ENCODE measurements at regions not wholly inside any gene's neighbourhood (a gene's known extent, or its start where the extent isn't known, plus 50 kb on each side); places are given as distances from the start of the nearest gene placed in this dataset.
"Not testable (repeated sequence)": the region's sequence is repeated elsewhere in the genome, so short reads cannot be mapped to it uniquely, and the experiment has no call there.

DNA sequence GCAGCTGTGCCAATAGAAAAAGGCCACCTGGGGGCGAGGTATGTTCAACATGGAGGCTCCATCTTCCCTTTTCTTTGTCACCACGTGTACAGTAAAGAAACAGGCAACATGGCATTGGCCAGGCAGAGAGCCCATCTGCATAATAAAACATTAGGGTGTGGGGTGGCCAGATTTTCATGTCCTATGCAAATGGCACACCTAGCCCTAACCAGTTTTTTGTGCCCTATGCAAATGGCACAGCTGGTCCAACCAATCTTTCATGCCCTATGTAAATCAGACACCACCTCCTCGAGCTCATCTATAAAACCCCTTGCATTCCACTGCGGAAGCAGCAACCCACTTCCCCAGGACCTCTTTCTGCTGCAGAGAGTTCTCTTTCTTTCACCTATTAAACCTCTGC is 149.1 kb upstream of the RGS6 start:
- no peak for DNase-seq (ENCODE audit: low read depth)

DNA sequence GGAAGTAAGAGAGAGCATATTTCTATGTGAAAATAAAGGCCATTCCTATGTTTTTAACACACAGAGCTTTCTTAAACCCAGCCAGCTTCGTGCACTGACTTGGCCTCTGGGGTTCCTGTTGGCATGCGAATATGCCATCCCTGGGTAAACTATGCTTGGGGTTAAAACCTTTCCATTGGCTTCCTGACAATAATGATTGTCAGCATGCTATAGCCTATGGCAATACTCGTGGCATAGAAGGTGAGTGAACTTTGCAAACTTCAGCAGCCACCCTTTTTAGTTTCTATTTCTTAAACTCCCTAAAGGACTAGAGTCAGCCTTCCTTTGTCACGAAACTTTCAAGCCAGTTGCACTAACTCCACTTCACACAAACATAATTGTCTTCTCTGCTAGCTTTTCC is 148.4 kb upstream of the RGS6 start:
- DNase-seq (ENCODE audit: low read depth) = no peak

DNA sequence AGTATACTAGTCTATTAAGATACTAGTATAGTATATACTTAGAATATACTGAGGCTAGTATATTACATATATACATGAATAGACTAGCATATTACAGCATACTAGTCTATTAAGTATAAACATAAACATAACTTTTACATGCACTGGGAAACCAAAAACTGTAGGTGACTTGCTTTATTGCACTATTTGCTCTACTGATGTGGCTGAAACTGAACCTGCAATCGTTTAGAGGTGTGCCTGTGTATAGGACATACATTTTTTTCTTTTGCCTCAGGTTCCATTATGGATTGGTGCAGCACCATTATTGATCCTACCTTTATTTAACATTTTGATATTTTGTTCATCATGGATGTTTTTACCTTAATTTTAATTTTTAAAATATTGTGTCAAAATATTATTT is 143.2 kb upstream of the RGS6 start:
- no peak for DNase-seq (ENCODE audit: low read depth)

DNA sequence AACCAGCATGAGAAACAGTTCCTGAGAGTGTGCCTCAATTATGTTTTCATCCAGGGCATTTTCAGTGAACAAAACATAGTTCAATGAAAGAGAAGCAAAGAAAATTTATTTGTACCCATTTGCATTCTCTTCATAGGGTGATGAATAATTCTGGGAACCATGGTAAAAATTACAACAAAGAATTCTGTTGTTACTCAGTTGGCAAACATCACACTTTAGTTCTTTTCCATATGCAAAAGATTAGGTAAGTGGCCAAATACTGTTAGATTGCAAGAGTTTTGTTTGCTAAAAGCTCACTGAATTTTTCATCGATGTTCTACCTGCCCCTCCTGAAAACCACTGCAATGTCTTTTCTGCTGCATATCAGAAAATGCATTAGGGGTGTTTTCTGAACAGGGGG is 132.4 kb upstream of the RGS6 start:
- peak; percentile 40 for DNase-seq (ENCODE audit: low read depth)

DNA sequence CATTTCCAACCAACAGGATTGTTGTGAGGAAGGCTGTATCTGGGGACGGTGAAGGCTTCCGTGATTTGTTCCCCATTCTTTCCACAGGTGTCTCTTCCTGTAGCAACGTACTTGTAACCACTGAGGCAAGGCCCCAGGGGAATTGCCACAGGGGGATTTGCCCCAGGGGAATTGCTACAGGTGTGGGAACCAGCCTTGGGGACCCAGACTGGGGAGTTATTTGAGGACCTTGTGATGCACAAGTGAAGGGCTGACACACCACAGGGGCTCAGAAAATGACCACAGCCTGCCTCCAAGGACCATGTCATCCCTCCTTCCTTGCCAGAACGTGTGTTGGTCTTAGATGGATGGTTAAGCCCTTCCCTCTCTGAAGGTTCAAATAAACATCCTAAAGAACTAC is 131.4 kb upstream of the RGS6 start:
- DNase-seq (ENCODE audit: low read depth) = no peak

DNA sequence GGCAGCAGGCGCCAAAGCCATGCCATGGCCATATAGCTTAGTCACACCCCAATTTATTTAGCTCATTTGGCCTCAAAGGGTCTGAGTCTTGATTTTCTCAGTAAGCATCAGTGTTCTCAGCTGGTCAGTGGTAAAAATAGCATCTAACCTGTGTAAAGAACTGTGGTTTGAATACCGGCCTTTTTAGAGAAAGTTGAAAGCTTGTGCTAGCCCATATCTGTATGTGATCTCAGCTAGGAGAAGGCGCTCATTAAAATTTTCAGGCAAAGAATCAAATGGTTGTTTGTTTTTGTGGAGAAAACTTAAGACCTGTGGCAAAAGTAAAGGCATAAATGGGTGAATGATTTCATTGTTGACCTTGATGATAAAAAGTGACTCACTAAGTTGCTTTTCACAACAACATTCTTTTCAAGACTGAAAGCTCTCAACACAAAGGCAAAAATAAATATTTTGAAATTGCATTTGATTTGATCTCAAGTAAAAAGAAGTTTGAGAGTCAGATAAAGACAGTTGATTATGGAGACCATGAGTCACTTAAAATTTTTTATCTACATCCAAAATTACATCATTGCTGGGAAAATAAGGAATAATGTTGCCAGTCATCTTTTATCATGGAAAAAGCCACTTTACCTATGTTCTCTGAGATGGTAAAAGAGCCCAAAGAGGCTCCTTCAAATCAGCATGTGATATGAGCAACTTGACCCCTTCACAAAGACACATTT is 128.5 kb upstream of the RGS6 start:
- DNase-seq (ENCODE audit: low read depth) = peak; percentile 14

DNA sequence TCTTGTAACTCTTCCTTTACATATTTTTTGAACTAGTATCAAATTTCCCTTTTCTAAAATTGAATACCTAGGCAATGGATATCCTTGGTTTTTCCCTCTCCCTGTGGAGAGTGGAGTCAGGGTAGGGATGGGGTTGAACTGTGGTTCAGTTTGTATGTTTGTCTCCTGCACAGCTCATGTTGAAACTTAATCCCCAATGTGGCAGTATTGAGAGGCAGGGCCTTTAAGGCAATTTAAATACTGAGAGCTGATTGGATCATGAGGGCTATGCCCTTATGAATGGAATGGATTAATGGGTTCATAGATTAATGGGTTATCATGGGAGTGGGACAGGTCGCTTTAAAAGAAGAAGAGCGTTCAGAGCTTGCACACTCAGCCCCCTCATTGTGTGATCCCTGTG is 127.2 kb upstream of the RGS6 start:
- DNase-seq (ENCODE audit: low read depth) = no peak

DNA sequence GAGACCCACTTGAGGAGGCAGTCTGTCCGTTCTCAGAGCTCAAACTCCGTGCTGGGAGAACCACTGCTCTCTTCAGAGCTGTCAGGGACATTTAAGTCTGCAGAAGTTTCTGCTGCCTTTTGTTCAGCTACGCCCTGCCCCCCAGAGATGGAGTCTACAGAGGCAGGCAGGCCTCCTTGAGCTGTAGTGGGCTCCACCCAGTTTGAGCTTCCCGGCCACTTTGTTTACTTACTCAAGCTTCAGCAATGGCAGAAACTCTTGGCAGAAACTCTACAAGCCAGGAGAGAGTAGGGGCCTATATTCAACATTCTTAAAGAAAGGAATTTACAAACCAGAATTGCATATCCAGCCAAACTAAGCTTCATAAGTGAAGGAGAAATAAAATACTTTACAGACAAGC is 125.2 kb upstream of the RGS6 start:
- peak; percentile 21 for DNase-seq (ENCODE audit: low read depth)

DNA sequence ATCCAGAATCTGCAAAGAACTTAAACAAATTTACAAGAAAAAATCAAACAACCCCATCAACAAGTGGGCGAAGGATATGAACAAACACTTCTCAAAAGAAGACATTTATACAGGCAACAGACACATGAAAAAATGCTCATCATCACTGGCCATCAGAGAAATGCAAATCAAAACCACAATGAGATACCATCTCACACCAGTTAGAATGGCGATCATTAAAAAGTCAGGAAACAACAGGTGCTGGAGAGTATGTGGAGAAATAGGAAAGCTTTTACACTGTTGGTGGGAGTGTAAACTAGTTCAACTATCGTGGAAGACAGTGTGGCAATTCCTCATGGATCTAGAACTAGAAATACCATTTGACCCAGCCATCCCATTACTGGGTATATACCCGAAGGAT is 121.4 kb upstream of the RGS6 start:
- not testable (repeated sequence) for DNase-seq (ENCODE audit: low read depth)

DNA sequence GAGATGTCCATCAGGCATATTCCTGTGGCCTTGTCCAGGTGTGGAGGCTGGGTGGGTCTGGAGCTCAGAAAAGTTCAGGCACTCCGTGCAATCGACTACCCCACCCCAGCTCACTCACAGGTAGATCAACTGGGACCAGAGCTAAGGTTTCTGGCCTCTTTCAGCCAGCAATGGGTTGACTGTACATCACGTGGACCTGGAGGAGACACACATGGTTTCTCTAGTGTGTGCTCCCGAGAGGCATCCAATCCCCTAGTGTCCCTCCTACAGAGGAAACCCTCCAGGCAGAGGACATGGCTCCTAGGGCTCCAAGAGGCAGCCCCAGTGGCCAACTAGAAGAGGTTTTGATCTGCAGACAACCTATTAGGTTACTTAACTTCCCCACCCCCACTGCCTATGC is 119.5 kb upstream of the RGS6 start:
- no peak for DNase-seq (ENCODE audit: low read depth)

DNA sequence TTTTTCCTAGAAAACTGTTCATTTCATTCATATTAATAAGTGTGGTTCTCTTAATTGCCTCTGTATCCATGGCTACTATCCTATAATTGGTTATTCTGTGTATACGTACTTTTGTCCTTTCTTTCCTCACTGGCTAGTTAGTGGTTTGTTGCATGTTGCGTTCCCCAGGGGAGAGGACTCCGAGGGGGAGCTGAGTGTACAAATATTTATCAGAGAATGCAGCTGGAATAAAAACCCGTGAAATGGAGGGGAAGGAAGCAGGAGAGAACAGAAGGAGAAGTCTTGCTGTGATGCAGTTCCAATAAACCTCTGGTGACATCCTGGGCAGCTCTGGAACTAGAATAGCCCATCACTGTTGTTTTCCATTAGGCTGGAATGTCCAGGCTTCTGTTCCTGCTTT is 117.1 kb upstream of the RGS6 start:
- DNase-seq (ENCODE audit: low read depth) = no peak

DNA sequence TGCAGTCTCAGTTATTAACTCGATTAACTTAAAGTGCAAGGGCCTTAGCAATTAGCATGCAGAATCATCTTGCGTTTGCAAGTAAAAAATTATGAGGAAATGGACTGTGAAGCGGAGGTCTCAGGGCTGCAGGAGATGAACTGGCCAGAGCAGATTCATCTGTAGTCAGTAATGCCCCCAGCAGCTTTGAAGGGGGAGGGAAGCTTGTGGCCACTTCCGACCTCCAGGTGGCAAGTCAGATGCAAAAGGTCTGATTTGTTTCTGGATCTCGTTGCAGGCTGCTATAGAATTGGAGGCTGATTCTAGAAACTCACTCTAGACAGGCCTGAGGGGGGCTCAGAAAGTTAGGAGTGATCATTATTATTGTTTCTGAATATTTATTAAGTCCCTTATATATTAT is 107.4 kb upstream of the RGS6 start:
- no peak for DNase-seq (ENCODE audit: low read depth)

DNA sequence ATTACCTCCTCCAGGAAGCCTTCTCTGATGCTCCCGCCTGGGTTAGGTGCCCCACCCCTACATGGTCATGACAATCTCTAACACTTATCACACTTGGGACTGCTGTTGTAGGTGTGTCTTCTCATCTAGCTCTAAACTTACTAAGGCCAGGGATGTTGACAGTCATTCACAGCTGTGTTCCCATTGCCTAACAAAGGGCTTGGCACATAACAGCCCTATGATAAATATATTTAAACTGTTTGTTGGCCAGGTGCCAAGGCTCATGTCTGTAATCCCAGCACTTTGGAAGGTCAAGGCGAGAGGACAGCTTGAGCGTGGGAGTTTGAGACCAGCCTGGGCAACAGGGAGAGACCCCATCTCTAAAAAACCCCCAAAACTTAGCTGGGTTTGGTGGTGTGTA is 98.8 kb upstream of the RGS6 start:
- DNase-seq (ENCODE audit: low read depth) = no peak

DNA sequence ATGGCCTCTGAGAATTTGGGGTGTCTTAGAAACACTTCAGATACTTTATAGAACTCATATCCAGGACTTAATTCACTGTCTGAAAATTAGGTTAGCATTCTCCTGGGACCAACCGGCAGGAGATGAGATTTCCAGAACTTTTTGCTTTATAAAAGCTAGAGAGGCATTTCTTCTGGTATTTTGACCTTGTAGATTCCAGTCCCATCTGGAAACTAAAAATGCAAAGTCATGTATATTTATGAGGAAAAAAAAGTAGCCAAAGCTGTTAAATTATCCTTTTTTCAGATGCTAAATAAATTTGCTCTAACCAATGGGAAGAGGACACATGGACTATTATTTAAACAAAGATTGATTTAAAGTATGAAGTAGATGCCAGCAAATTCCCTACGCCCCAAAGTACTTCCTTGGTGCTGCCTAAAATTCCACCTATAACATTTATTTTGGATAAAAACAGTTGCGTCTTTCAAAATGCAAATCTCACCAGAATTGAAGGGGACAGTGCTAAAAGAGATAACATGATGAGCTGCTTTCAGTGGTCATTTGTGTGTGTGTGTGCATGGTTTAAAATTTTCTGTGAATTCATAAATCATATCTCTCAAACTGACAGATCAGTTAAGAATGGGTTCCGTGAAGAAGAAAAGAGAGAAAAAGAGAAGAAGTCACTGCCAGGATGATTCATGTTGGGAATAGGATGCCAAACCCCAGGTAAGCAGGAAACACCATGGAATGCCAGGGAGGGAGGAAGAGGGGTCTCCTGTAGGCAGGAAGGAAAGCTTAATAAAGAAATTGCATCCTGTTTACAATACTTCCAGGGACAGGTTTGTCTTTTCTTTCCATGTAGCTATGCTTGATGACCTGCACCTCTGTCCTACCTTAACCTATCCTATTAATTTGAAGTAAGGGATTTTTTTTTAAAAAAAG is 97.7 kb upstream of the RGS6 start:
- DNase-seq (ENCODE audit: low read depth) = no peak

DNA sequence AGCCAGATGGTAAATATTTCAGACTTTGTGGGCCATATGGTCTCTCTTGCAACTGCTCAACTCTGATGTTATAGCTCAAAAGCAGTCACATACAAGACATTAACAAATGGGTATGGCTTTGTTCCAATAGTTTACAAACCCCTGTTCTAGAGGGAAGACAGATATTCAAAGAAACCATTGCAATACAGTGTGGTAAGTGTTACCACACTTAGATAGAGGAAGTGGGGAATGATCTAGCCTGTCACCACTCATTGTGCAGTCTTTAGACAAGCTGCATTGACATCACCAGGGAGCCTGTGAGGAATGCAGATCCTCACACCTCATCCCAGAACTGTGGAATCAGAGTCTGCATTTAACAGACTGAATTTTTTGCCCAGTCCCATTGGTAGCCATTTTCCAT is 80.0 kb upstream of the RGS6 start:
- no peak for DNase-seq (ENCODE audit: low read depth)

DNA sequence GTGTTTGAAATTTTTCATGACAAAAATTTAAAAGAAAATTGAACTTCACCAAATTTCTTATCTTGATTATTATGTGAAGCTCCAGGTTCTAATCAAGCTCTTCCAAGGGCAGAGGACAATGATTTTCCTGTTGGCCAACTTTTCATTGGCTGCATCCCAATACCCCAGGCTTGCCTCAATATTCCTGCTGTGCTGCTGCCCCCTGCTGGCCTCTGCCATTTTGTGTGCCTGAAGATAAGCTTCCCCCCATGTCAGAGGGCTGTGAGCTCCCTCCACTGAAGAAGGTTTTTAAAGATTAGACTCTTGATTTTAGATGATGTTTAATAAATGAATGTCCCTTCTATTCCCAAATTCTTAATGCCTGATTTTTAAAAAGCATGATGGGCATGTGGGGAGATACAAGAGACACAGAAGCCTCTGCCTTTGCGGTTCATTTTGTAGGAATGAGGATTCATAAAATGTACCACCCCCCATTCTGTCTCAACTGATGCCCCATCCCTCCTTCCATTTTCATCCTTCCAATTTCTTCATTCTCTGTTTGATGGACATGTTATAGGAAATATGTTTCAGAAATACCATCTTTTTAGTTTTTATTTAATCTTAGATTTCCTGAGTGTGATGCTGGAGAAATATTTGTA is 76.7 kb upstream of the RGS6 start:
- DNase-seq (ENCODE audit: low read depth) = peak; percentile 59

DNA sequence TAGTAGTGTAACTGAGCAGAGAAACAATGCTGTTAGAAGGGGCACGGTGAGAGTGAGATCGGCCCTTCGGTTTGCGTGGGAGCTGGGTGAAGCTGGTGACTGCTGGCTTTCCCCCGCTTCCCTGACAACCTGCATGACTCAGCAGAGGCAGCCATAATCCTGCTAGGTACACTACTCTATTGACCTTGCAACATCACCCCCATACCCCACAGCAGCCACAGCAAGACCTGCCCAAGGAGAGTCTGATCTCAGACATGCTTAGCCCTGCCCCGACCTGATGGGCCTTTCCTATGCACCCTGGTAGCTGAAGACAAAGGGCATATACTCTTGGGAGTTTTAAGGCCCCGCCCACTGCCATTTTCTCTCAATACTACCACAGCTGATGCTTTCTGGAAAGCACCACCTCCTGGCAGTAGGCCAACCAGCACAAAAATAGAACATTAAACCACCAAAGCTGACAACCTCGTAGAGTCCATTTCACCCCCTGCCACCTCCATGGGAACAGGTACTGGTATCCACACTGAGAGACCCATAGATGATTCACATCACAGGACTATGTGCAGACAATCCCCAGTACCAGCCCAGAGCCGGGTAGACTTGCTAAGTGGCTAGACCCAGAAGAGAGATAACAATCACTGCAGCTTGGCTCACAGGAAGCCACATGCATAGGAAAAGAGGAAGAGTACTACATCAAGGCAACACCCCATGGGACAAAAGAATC is 75.9 kb upstream of the RGS6 start:
- DNase-seq (ENCODE audit: low read depth) = no peak

DNA sequence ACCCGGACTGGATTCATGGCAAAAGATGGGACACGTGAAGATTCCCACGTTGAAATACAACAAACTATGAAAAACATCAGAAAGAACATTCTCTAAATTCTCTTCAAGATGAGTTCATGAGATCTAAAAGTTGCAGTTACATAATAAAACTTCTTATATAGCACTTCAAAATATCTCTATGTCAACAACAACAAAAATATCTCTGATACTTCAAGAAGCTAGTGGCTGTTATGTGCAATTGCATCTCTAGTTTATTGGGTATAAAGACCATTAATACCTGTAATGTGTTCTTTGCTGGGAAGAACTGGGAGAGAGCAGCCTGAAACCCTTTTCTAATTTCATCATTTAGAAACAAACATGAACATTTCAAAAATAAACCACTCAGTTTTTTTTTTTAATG is 69.2 kb upstream of the RGS6 start:
- no peak for DNase-seq (ENCODE audit: low read depth)

DNA sequence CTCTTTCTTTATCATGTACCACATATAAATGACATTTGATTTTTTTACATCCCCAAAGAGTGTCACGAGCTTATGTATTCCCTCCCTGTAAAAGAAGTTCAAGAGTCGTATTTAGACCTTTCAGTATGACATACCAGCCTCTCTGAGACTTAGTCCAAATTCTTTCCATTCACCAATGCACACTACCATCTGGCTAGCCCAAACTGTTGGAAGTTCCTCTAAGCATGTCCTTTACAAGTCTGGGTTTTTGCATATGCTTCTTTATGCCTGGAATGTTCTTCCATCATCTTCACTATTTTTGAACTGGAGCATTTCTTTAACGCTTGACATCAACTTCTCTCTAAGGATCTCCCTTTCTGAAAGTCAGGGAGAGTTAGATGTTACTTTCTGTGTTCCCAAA is 68.5 kb upstream of the RGS6 start:
- DNase-seq (ENCODE audit: low read depth) = no peak
